OCI-LY1 (cell line): ENCODE measurements at regions not wholly inside any gene's neighbourhood (a gene's known extent, or its start where the extent isn't known, plus 50 kb on each side); places are given as distances from the start of the nearest gene placed in this dataset.

Experiments
- CTCF ChIP-seq: fragments of 200-600 bp; sonication (generic), shearing (Covaris generic); IDR thresholded peaks from 2 replicates; pipeline ENCODE4 v1.5.1; 2017; ENCODE audit warnings: mild to moderate bottlenecking, antibody characterized with exemption, low read length, moderate library complexity, mixed read lengths
- EZH2 ChIP-seq: fragments of 200-600 bp; sonication (generic), shearing (Covaris generic); IDR thresholded peaks from 2 replicates; pipeline ENCODE4 v1.8.0; 2017; ENCODE audit warnings: borderline replicate concordance, mixed run types, mild to moderate bottlenecking, antibody characterized with exemption, low read length, moderate library complexity, mixed read lengths

GRCh38 chr14:55756078-55756477 is 176.1 kb downstream of the KTN1 start:
- TF ChIP-seq CTCF (no peak), EZH2 (no peak)
